ENCODE measurements at regions not wholly inside any gene's neighbourhood (a gene's known extent, or its start where the extent isn't known, plus 50 kb on each side); places are given as distances from the start of the nearest gene placed in this dataset.

GRCh38 chr14:56918849-56919574 is 108.7 kb upstream of the OTX2 start:
- Histone ChIP-seq H3K79me2 (replicated peaks; ENCODE audit: insufficient read depth, low read length) (no peaks in the 10 kb centered on the region), H3K27ac (ENCODE audit: low read length) (no peak overlapping the region), H3K9me2 (ENCODE audit: insufficient read depth, low read length) (no peaks in the 10 kb centered on the region), H4K20me1 (ENCODE audit: insufficient read depth) (no peaks in the 10 kb centered on the region), H3K4me3 (ENCODE audit: low read length) (no peak overlapping the region), H3F3A (ENCODE audit: insufficient read depth, low read length, poor library complexity, severe bottlenecking) (no peaks in the 10 kb centered on the region), H3K36me3 (ENCODE audit: insufficient read depth, low read length) (no peaks in the 10 kb centered on the region), H3K9me3 (ENCODE audit: low read length) (peaks cover 4% of the 10 kb centered on the region), H2AFZ (ENCODE audit: low read depth, low read length) (no peak overlapping the region), H3K9ac (ENCODE audit: low read length) (no peak overlapping the region), H3K4me2 (ENCODE audit: low read length) (no peak overlapping the region), H3K27me3 (ENCODE audit: insufficient read depth, low read depth, low read length) (no peaks in the 10 kb centered on the region)
- TF ChIP-seq SMC3 (conservative IDR thresholded peaks at IDR 0.05; ENCODE audit: poor library complexity) (no peak), POLR2AphosphoS5 (IDR thresholded peaks at IDR 0.05) (no peak), CTCF (IDR thresholded peaks at IDR 0.05; ENCODE audit: poor library complexity, severe bottlenecking) (no peak), EZH2 (IDR thresholded peaks at IDR 0.05; ENCODE audit: borderline replicate concordance, insufficient read depth, low read length, poor library complexity, severe bottlenecking) (no peak), RAD21 (conservative IDR thresholded peaks at IDR 0.05) (no peak), TAF1 (IDR thresholded peaks at IDR 0.05; ENCODE audit: low read depth) (no peak), EP300 (conservative IDR thresholded peaks at IDR 0.05; ENCODE audit: poor library complexity, severe bottlenecking) (no peak), MXI1 (conservative IDR thresholded peaks at IDR 0.05; ENCODE audit: poor library complexity, severe bottlenecking) (no peak), REST (IDR thresholded peaks at IDR 0.05; ENCODE audit: borderline replicate concordance) (no peak)

GRCh38 chr14:56905282-56905681 is 95.0 kb upstream of the OTX2 start:
- no peak overlapping the region for H3K4me3 ChIP-seq (ENCODE audit: low read length)
- H3K9me2 ChIP-seq (ENCODE audit: insufficient read depth, low read length): no peaks in the 10 kb centered on the region
- H3K27ac ChIP-seq (ENCODE audit: low read length): no peak overlapping the region
- H4K20me1 ChIP-seq (ENCODE audit: insufficient read depth): no peaks in the 10 kb centered on the region
- H3K9me3 ChIP-seq (ENCODE audit: low read length): no peaks in the 10 kb centered on the region
- H2AFZ ChIP-seq (ENCODE audit: low read depth, low read length): no peak overlapping the region
- no peak for TF ChIP-seq MXI1 (conservative IDR thresholded peaks at IDR 0.05; ENCODE audit: poor library complexity, severe bottlenecking)
- no peak for TF ChIP-seq REST (IDR thresholded peaks at IDR 0.05; ENCODE audit: borderline replicate concordance)
- TF ChIP-seq RAD21 (conservative IDR thresholded peaks at IDR 0.05): no peak
- TF ChIP-seq POLR2AphosphoS5 (IDR thresholded peaks at IDR 0.05): no peak
- TF ChIP-seq EZH2 (IDR thresholded peaks at IDR 0.05; ENCODE audit: borderline replicate concordance, insufficient read depth, low read length, poor library complexity, severe bottlenecking): no peak
- no peak for TF ChIP-seq CTCF (IDR thresholded peaks at IDR 0.05; ENCODE audit: poor library complexity, severe bottlenecking)
- TF ChIP-seq TAF1 (IDR thresholded peaks at IDR 0.05; ENCODE audit: low read depth): no peak
- no peak for TF ChIP-seq EP300 (conservative IDR thresholded peaks at IDR 0.05; ENCODE audit: poor library complexity, severe bottlenecking)
- no peak for TF ChIP-seq SMC3 (conservative IDR thresholded peaks at IDR 0.05; ENCODE audit: poor library complexity)
- no peaks in the 10 kb centered on the region for H3K79me2 ChIP-seq (replicated peaks; ENCODE audit: insufficient read depth, low read length)
- no peak overlapping the region for H3K4me2 ChIP-seq (ENCODE audit: low read length)
- H3F3A ChIP-seq (ENCODE audit: insufficient read depth, low read length, poor library complexity, severe bottlenecking): no peaks in the 10 kb centered on the region
- H3K27me3 ChIP-seq (ENCODE audit: insufficient read depth, low read depth, low read length): no peaks in the 10 kb centered on the region
- no peak overlapping the region for H3K9ac ChIP-seq (ENCODE audit: low read length)
- H3K36me3 ChIP-seq (ENCODE audit: insufficient read depth, low read length): no peaks in the 10 kb centered on the region

All from neural cell (in vitro differentiated cells).